NCI-H2196 treated with DMSO at 0.1 percent for 48 hours (cell line): ENCODE measurements at regions not wholly inside any gene's neighbourhood (a gene's known extent, or its start where the extent isn't known, plus 50 kb on each side); places are given as distances from the start of the nearest gene placed in this dataset.

Experiments
- DNase-seq: peaks from one replicate; lab custom pipeline; 2025; ENCODE audit not compliant: unreplicated experiment; lab: John Stamatoyannopoulos, UW

- DNase-seq: no peak
These were observed 132.4 kb downstream of the RAB11FIP2 start for GRCh38 chr10:117914334-117914733.

GRCh38 chr10:117920956-117921355, 125.8 kb downstream of the RAB11FIP2 start:
- DNase-seq: no peak

GRCh38 chr10:117921421-117921820, 125.3 kb downstream of the RAB11FIP2 start:
- no peak for DNase-seq

GRCh38 chr10:117924820-117925219, 121.9 kb downstream of the RAB11FIP2 start:
- no peak for DNase-seq

- DNase-seq: no peak
These were observed 121.4 kb downstream of the RAB11FIP2 start for GRCh38 chr10:117925369-117925768.

- DNase-seq: no peak
These were observed 120.2 kb downstream of the RAB11FIP2 start for GRCh38 chr10:117926491-117926890.

- DNase-seq: no peak
These were observed 119.4 kb downstream of the RAB11FIP2 start for GRCh38 chr10:117927332-117927731.

- no peak for DNase-seq
These were observed 118.9 kb downstream of the RAB11FIP2 start for GRCh38 chr10:117927871-117928270.

GRCh38 chr10:117928281-117928680, 118.5 kb downstream of the RAB11FIP2 start:
- DNase-seq: no peak

GRCh38 chr10:117928741-117929140, 118.0 kb downstream of the RAB11FIP2 start:
- DNase-seq: no peak

GRCh38 chr10:117929327-117930067, 117.2 kb downstream of the RAB11FIP2 start:
- no peak for DNase-seq

- DNase-seq: no peak
These were observed 115.7 kb downstream of the RAB11FIP2 start for GRCh38 chr10:117931078-117931477.

GRCh38 chr10:117933036-117933435, 113.7 kb downstream of the RAB11FIP2 start:
- DNase-seq: no peak

- no peak for DNase-seq
These were observed 112.3 kb downstream of the RAB11FIP2 start for GRCh38 chr10:117934477-117934876.

- no peak for DNase-seq
These were observed 110.6 kb downstream of the RAB11FIP2 start for GRCh38 chr10:117936141-117936540.

- no peak for DNase-seq
These were observed 110.2 kb downstream of the RAB11FIP2 start for GRCh38 chr10:117936566-117936965.

- no peak for DNase-seq
These were observed 109.8 kb downstream of the RAB11FIP2 start for GRCh38 chr10:117936976-117937375.

- no peak for DNase-seq
These were observed 108.6 kb downstream of the RAB11FIP2 start for GRCh38 chr10:117938104-117938503.

GRCh38 chr10:117942226-117942625, 104.5 kb downstream of the RAB11FIP2 start:
- no peak for DNase-seq

GRCh38 chr10:117944676-117945447, 101.9 kb downstream of the RAB11FIP2 start:
- no peak for DNase-seq

- DNase-seq: no peak
These were observed 101.1 kb downstream of the RAB11FIP2 start for GRCh38 chr10:117945651-117946050.

- no peak for DNase-seq
These were observed 100.1 kb downstream of the RAB11FIP2 start for GRCh38 chr10:117946525-117947070.
